GM19238 (cell line): ENCODE measurements at regions not wholly inside any gene's neighbourhood (a gene's known extent, or its start where the extent isn't known, plus 50 kb on each side); places are given as distances from the start of the nearest gene placed in this dataset.
"Not testable (repeated sequence)": the region's sequence is repeated elsewhere in the genome, so short reads cannot be mapped to it uniquely, and the experiment has no call there.

Experiments
- DNase-seq: peaks from one replicate; pipeline ENCODE4 v3.0.0; 2011; ENCODE audit warnings: low spot score; ENCODE audit not compliant: insufficient read length

GRCh38 chr3:106116733-106117489, 248.1 kb upstream of the CBLB start:
- DNase-seq = no peak

- DNase-seq = no peak
Measured at GRCh38 chr3:106117490-106117858, 248.7 kb upstream of the CBLB start.

GRCh38 chr3:106119614-106120082, 250.8 kb upstream of the CBLB start:
- no peak for DNase-seq

GRCh38 chr3:106120356-106120755, 251.5 kb upstream of the CBLB start:
- no peak for DNase-seq

GRCh38 chr3:106121491-106122289, 252.9 kb upstream of the CBLB start:
- no peak for DNase-seq

GRCh38 chr3:106124818-106125217, 256.0 kb upstream of the CBLB start:
- DNase-seq = no peak

- no peak for DNase-seq
Measured at GRCh38 chr3:106125321-106125720, 256.5 kb upstream of the CBLB start.

- no peak for DNase-seq
Measured at GRCh38 chr3:106126067-106126845, 257.4 kb upstream of the CBLB start.

- no peak for DNase-seq
Measured at GRCh38 chr3:106126846-106127235, 258.0 kb upstream of the CBLB start.

- no peak for DNase-seq
Measured at GRCh38 chr3:106129939-106130338, 261.1 kb upstream of the CBLB start.

- no peak for DNase-seq
Measured at GRCh38 chr3:106130384-106131198, 261.8 kb upstream of the CBLB start.

GRCh38 chr3:106135451-106136160, 266.8 kb upstream of the CBLB start:
- DNase-seq = no peak

GRCh38 chr3:106139826-106140225, 271.0 kb upstream of the CBLB start:
- DNase-seq = no peak

GRCh38 chr3:106140431-106140830, 271.6 kb upstream of the CBLB start:
- DNase-seq = no peak

- no peak for DNase-seq
Measured at GRCh38 chr3:106144030-106144429, 275.2 kb upstream of the CBLB start.

GRCh38 chr3:106148440-106149082, 279.7 kb upstream of the CBLB start:
- not testable (repeated sequence) for DNase-seq

GRCh38 chr3:106157411-106157810, 288.6 kb upstream of the CBLB start:
- DNase-seq = no peak

- no peak for DNase-seq
Measured at GRCh38 chr3:106160396-106160795, 291.6 kb upstream of the CBLB start.

- no peak for DNase-seq
Measured at GRCh38 chr3:106161246-106161645, 292.4 kb upstream of the CBLB start.

GRCh38 chr3:106167728-106168127, 298.9 kb upstream of the CBLB start:
- DNase-seq = no peak
